IPS DF 6.9 (cell line): ENCODE measurements at regions not wholly inside any gene's neighbourhood (a gene's known extent, or its start where the extent isn't known, plus 50 kb on each side); places are given as distances from the start of the nearest gene placed in this dataset.

Experiments used
- DNase-seq: peaks from one replicate; pipeline ENCODE4 v3.0.0-alpha.2; 2013; ENCODE audit warnings: low read depth, low spot score
- H3K27ac ChIP-seq: one replicate; pipeline ENCODE4 v1.5.1; 2013; ENCODE audit warnings: low read length, control low read depth
- H3K27me3 ChIP-seq: 2 replicates; pipeline ENCODE4 v1.6.1; 2013; ENCODE audit warnings: mild to moderate bottlenecking, low read length; ENCODE audit not compliant: control insufficient read depth, insufficient read depth
- H3K36me3 ChIP-seq: 2 replicates; pipeline ENCODE4 v1.6.1; 2013; ENCODE audit warnings: low read length; ENCODE audit not compliant: control insufficient read depth, insufficient read depth
- H3K4me1 ChIP-seq: 2 replicates; pipeline ENCODE4 v1.6.1; 2013; ENCODE audit warnings: low read length; ENCODE audit not compliant: control insufficient read depth, insufficient read depth
- H3K4me3 ChIP-seq: 2 replicates; pipeline ENCODE4 v1.5.1; 2013; ENCODE audit warnings: mild to moderate bottlenecking, low read length
- H3K9me3 ChIP-seq: 2 replicates; pipeline ENCODE4 v1.6.1; 2013; ENCODE audit warnings: low read length, inconsistent platforms; ENCODE audit not compliant: control insufficient read depth, insufficient read depth
- whole genome bisulfite sequencing: extraction: QIAGEN DNeasy Blood & Tissue Kit; methylation state at CpG from one replicate; pipeline ENCODE4 v1.1.7; 2013; ENCODE audit warnings: mixed read lengths, missing lambda C conversion rate; ENCODE audit not compliant: insufficient read length, insufficient coverage; 5-methylcytosine and 5-hydroxymethylcytosine counted together

DNA sequence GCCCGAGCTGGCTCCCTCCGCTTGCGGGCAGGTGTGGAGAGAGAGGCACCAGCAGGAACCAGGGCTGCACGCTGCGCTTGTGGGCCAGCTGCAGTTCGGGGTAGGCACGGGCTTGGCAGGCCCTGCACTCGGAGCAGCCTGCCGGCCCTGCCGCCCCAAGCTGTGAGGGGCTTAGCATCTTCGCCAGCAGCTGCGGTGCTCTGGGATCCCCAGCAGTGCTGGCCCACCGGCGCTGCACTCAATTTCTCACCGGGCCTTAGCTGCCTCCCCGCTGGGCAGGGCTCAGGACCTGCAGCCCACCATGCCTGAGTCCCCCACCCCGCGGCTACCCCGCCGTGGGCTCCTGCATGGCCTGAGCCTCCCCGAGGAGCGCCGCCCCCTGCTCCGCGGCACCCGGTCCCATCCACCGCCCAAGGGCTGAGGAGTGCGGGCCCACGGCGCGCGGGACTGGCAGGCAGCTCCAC, 434.4 kb upstream of the RGPD4 start:
- Histone ChIP-seq H3K4me3 (no peak overlapping the region), H3K27ac (no peak overlapping the region), H3K27me3 (no peaks in the 10 kb centered on the region), H3K9me3 (no peaks in the 10 kb centered on the region), H3K4me1 (no peaks in the 10 kb centered on the region), H3K36me3 (no peaks in the 10 kb centered on the region)
- no CpG with 5 or more reads among the region's 32 CpGs for WGBS
- DNase-seq: no peak

- DNase-seq: no peak
- Histone ChIP-seq H3K27ac (no peak overlapping the region), H3K9me3 (no peaks in the 10 kb centered on the region), H3K4me3 (no peak overlapping the region), H3K27me3 (no peaks in the 10 kb centered on the region), H3K36me3 (no peaks in the 10 kb centered on the region), H3K4me1 (no peaks in the 10 kb centered on the region)
Observed at GRCh38 chr2:107393516-107393915, 433.2 kb upstream of the RGPD4 start.

GRCh38 chr2:107398683-107399082, 428.0 kb upstream of the RGPD4 start:
- no peaks in the 10 kb centered on the region for H3K4me1 ChIP-seq
- no peaks in the 10 kb centered on the region for H3K27me3 ChIP-seq
- WGBS: no CpG with 5 or more reads among the region's 1 CpG
- H3K36me3 ChIP-seq: no peaks in the 10 kb centered on the region
- H3K9me3 ChIP-seq: no peaks in the 10 kb centered on the region
- no peak overlapping the region for H3K4me3 ChIP-seq
- no peak for DNase-seq
- no peak overlapping the region for H3K27ac ChIP-seq

DNA sequence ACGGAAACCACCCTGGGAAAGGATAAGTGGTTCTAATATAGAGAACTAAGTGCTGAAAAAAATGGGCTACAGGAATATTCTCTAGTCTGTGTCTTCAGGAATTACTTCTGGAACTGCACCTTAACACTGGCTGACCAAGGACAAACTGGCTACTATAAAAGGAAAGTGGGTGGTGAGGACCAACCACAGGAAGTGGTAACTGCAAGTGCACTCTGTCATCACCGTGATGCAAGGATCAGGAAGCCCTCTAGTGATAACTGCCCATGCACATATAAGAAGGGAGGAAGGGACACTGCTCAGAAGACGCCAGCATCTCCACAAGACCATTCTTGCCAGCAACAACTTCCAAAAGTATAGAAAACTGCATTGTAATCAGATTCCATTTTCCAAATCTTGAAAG, 424.4 kb upstream of the RGPD4 start:
- H3K4me1 ChIP-seq: no peaks in the 10 kb centered on the region
- H3K27ac ChIP-seq: no peak overlapping the region
- no peaks in the 10 kb centered on the region for H3K36me3 ChIP-seq
- H3K4me3 ChIP-seq: no peak overlapping the region
- no peaks in the 10 kb centered on the region for H3K27me3 ChIP-seq
- no peaks in the 10 kb centered on the region for H3K9me3 ChIP-seq
- no peak for DNase-seq
- no CpG with 5 or more reads among the region's 3 CpGs for WGBS

- H3K27ac ChIP-seq: no peak overlapping the region
Observed at GRCh38 chr2:107405261-107405660, 421.4 kb upstream of the RGPD4 start.

DNA sequence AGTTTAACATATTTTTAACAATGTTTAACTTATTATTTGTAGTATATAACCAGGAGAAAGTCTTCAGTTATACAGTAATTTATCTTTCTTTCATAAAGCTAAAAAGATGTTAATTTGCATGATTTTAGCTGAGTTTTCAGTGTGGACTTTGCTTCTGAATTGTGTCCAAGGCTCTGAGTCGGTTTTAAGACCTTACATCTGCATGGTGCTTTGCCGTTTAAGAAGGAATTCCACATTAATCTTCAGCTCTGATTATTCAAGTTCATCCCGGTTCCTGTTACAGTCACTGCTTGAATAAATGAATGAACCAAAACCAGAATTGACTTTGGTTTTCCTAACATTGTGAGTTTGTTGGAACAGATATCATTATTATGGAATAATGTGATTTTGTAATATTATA, 419.7 kb upstream of the RGPD4 start:
- Histone ChIP-seq H3K27ac (no peak overlapping the region), H3K27me3 (no peaks in the 10 kb centered on the region), H3K9me3 (no peaks in the 10 kb centered on the region), H3K4me3 (no peak overlapping the region), H3K4me1 (no peaks in the 10 kb centered on the region), H3K36me3 (no peaks in the 10 kb centered on the region)
- no peak for DNase-seq
- WGBS: no CpG with 5 or more reads among the region's 3 CpGs

More at GRCh38 chr2:107405261-107405660, 421.4 kb upstream of the RGPD4 start:
- Histone ChIP-seq H3K27me3 (no peaks in the 10 kb centered on the region), H3K36me3 (no peaks in the 10 kb centered on the region), H3K4me1 (no peaks in the 10 kb centered on the region), H3K4me3 (no peak overlapping the region), H3K9me3 (no peaks in the 10 kb centered on the region)
- DNase-seq: no peak
- WGBS: no CpG with 5 or more reads among the region's 2 CpGs

DNA sequence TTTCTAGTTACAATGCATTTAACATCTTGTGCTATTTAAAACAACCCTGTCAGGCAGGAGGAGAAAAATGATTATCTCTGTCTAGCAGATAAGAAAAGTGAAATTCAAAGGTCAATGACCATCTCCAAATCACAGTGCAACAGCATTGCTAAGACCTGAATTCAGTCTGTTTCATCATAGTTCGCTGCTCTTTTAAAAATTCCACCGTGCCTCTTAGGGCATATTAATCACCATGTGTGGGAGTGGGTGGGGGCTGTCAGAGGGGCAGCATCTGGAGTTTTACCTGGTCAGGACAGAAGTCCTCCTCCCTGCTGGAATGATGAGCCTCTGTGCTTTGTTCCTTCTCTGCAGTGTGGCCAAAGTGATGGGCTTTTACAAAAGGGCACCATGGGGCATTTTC, 418.7 kb upstream of the RGPD4 start:
- no peak for DNase-seq
- no peak overlapping the region for H3K4me3 ChIP-seq
- H3K27me3 ChIP-seq: no peaks in the 10 kb centered on the region
- no CpG with 5 or more reads among the region's 2 CpGs for WGBS
- H3K27ac ChIP-seq: no peak overlapping the region
- no peaks in the 10 kb centered on the region for H3K36me3 ChIP-seq
- no peaks in the 10 kb centered on the region for H3K4me1 ChIP-seq
- H3K9me3 ChIP-seq: no peaks in the 10 kb centered on the region

GRCh38 chr2:107411267-107411666, 415.4 kb upstream of the RGPD4 start:
- H3K9me3 ChIP-seq: no peaks in the 10 kb centered on the region
- H3K27ac ChIP-seq: no peak overlapping the region
- no CpG with 5 or more reads among the region's 2 CpGs for WGBS
- DNase-seq: no peak
- no peaks in the 10 kb centered on the region for H3K27me3 ChIP-seq
- H3K4me3 ChIP-seq: no peak overlapping the region
- H3K36me3 ChIP-seq: no peaks in the 10 kb centered on the region
- no peaks in the 10 kb centered on the region for H3K4me1 ChIP-seq

GRCh38 chr2:107412209-107412904, 414.3 kb upstream of the RGPD4 start:
- H3K4me3 ChIP-seq: no peak overlapping the region
- H3K4me1 ChIP-seq: no peaks in the 10 kb centered on the region
- WGBS: no CpG with 5 or more reads among the region's 6 CpGs
- H3K27ac ChIP-seq: no peak overlapping the region
- H3K36me3 ChIP-seq: no peaks in the 10 kb centered on the region
- H3K27me3 ChIP-seq: no peaks in the 10 kb centered on the region
- H3K9me3 ChIP-seq: no peaks in the 10 kb centered on the region
- no peak for DNase-seq

DNA sequence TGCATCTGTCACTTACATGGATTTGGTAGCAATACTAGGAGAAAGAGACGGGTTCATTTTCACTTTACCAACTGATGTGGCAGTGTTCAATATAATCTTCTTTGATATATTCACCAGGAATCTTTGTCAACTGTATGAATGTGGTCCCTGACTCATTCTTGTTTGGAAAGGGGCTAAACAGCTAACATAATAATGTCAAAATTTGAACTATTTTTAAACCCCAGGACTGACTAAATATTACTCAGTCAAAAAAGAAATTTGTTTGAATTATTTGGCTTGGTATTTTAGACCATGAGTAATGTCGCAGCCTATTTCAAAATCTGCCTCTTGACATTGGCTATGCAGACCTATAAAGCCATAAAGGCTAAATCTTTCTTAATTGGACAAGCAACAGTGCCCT, 413.7 kb upstream of the RGPD4 start:
- Histone ChIP-seq H3K4me3 (no peak overlapping the region), H3K36me3 (no peaks in the 10 kb centered on the region), H3K4me1 (no peaks in the 10 kb centered on the region), H3K9me3 (no peaks in the 10 kb centered on the region), H3K27me3 (no peaks in the 10 kb centered on the region), H3K27ac (no peak overlapping the region)
- no peak for DNase-seq
- no CpG with 5 or more reads among the region's 2 CpGs for WGBS

DNA sequence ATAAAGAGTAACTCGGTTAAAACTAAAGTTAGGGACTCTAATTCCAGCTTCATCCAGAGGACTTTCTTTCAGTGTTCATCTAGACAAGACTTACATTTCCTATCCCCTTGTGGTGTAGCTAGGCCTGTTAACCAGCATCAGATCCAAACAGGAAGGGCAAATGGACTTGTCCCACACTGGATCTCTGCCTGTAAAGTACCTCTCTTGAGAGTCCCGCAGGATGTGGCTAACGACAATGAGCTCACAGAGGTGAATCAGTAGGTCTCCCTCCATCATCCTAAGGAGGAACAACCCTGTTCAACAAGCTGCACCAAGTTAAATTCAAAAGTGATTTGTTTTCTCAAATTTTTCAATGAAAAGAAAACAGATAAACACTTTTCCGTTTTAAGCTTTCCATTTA, 412.3 kb upstream of the RGPD4 start:
- Histone ChIP-seq H3K4me1 (no peaks in the 10 kb centered on the region), H3K4me3 (no peak overlapping the region), H3K27ac (no peak overlapping the region), H3K9me3 (no peaks in the 10 kb centered on the region), H3K36me3 (no peaks in the 10 kb centered on the region), H3K27me3 (no peaks in the 10 kb centered on the region)
- WGBS: no CpG with 5 or more reads among the region's 4 CpGs
- no peak for DNase-seq
